ENCODE measurements at regions not wholly inside any gene's neighbourhood (a gene's known extent, or its start where the extent isn't known, plus 50 kb on each side); places are given as distances from the start of the nearest gene placed in this dataset.

DNA sequence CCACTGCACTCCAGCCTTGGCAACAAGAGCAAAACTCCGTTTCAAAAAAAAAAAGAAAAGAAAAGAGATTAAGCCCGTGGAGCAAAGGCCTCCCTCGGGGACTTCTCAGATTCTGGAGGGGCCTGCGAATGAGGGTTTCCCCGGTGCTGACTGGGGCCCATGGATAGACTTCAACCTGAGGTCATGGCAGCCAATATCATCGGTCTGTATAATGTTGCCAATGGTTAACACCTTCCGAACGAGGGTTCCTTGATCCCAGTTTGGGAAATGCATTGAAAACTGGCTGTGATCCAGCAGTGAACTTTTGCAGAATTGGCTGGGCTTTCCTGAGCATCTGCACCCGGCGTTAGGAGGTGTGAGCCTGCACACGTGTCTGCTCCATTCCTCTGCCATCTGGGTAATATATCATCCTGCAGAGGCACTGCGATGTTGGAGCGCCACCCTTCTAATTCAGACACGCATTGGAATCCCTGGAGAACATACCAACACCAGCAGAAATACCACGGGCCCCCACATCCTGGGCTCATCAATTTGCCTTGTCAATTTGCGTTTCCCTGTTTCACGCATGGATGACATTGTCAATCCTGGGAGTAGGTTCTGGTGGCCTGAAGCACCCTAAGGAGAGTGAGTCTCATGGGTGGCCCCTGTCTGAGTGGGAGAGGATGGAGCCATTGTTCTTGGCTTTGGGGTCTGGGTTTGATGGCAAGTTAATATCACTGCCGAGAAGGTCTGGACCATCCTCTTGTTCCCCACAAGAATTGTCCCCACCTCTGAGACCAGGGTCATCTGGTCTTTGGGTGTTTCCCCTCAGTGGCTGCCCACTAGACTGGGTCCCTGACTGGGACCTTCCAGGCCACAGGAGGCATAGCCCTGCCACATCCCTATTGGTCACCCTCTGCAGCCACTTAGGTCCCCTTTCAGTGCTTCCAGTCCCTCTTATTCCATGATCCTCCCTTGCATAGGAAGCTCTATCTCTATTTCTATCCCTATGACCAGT is 441.0 kb downstream of the PTPRU start:
- TF ChIP-seq GATA2 (IDR thresholded peaks at IDR 0.05; ENCODE audit: low read depth, low read length) (no peak), GATA3 (IDR thresholded peaks at IDR 0.05; ENCODE audit: low read depth, low read length) (no peak)

All from SH-SY5Y (cell line).